ENCODE measurements at regions not wholly inside any gene's neighbourhood (a gene's known extent, or its start where the extent isn't known, plus 50 kb on each side); places are given as distances from the start of the nearest gene placed in this dataset.
A peak's percentile ranks its signal among the peaks of the same experiment; 100 is the strongest.

DNA sequence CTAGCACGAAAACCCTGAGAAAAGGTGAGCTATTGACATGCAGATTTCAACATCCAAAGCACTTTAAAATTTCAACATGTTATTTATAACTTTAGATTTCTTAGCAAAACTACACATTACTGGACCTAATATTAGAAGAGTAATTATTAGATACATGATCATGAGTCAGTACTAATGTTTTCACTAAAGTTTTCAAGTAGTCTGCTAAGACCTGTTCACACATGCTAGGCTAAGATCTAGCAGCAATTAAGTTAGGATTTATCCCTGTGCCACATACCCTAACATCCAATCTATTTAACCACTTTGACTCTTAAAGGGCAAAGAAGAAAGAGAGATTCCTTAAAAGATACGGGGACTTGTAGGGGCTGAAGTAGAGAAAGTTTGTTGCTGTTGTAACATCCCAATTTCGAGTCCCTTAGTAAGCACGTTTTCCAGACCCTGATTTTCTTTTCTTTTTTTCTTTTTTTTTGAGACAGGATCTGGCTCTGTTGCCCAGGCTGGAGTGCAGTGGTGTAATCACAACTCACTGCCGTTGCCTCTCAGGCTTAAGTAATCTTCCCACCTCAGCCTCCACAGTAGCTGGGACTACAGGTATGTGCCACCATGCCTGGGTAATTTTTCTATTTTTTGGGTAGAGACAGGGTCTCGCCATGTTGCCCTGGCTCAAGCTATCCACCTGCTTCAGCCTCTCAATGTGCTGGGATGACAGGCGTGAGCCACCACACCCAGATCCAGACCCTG is 102.5 kb upstream of the ATF7IP start:
- no peak for TF ChIP-seq EZH2 (IDR thresholded peaks at IDR 0.05)
- no peak for TF ChIP-seq POLR2AphosphoS5 (IDR thresholded peaks at IDR 0.05; ENCODE audit: borderline replicate concordance, low read depth, low read length)
- no peak for TF ChIP-seq FOXP2 (optimal IDR thresholded peaks at IDR 0.05; ENCODE audit: control extremely low read depth, extremely low read length, insufficient read depth)
- no peak for DNase-seq (ENCODE audit: low read depth, low spot score)
- H3K27ac ChIP-seq, result no peak overlapping the region
- H3K4me3 ChIP-seq, result no peak overlapping the region
- no peak overlapping the region for H3K9ac ChIP-seq (ENCODE audit: insufficient read length)
- peaks cover 3% of the 10 kb centered on the region; the same call in 1 of the 2 replicates for H3K36me3 ChIP-seq (ENCODE audit: insufficient read depth, low read length)
- peaks cover 17% of the 10 kb centered on the region; the same call in 1 of the 2 replicates for H3K9me3 ChIP-seq (ENCODE audit: low read depth, low read length)

DNA sequence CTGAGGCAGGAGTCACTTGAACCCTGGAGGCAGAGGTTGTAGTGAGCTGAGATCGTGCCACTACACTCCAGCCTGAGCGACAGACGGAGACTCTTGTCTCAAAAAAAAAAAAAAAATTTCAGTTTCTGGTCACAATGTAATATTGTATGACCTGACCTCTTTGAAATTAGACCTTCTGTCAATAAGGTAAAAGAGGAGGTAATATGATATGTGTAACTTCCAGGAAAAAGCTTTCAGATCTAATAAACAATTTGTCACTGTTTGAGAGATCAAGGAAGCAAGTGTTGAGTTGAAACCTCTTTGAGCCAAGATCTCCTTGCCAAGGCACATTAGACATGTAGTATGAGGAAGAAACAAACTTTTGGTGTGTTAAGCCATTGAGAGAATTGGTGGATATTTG is 101.7 kb upstream of the ATF7IP start:
- 0 out of 2 replicates have a peak overlapping the region, but pooled peaks have one; percentile 94 for H3K27ac ChIP-seq
- no peak overlapping the region for H3K9ac ChIP-seq (ENCODE audit: insufficient read length)
- no peak for DNase-seq (ENCODE audit: low read depth, low spot score)
- H3K36me3 ChIP-seq (ENCODE audit: insufficient read depth, low read length), result peaks cover 3% of the 10 kb centered on the region; the same call in 1 of the 2 replicates
- TF ChIP-seq FOXP2 (optimal IDR thresholded peaks at IDR 0.05; ENCODE audit: control extremely low read depth, extremely low read length, insufficient read depth) (no peak), EZH2 (IDR thresholded peaks at IDR 0.05) (no peak), POLR2AphosphoS5 (IDR thresholded peaks at IDR 0.05; ENCODE audit: borderline replicate concordance, low read depth, low read length) (no peak)
- no peak overlapping the region for H3K4me3 ChIP-seq
- peaks cover 17% of the 10 kb centered on the region; the same call in 1 of the 2 replicates for H3K9me3 ChIP-seq (ENCODE audit: low read depth, low read length)

DNA sequence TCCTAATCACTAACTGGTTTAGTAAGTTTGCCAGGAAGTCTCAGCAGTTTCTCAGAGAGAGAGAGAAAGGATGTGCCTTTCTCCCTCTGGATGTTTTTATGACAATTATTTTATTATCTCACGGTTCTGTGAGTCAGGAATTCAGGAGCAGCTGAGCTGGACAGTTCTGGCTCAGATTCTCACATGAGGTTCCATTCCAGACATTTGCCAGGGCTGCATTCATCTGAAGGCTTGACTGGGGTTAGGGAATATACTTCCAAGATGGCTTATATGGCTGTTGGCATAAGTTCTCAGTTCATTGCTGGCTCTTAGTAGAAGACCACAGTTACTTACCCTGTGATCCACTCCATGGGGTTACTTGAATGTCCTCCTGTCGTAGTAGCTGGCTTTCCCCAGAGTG is 101.2 kb upstream of the ATF7IP start:
- Histone ChIP-seq H3K27ac (peak overlapping the region; percentile 94), H3K9me3 (ENCODE audit: low read depth, low read length) (peaks cover 17% of the 10 kb centered on the region; the same call in 1 of the 2 replicates), H3K9ac (ENCODE audit: insufficient read length) (no peak overlapping the region), H3K4me3 (0 out of 2 replicates have a peak overlapping the region, but pooled peaks have one; percentile 25), H3K36me3 (ENCODE audit: insufficient read depth, low read length) (peaks cover 3% of the 10 kb centered on the region; the same call in 1 of the 2 replicates)
- no peak for DNase-seq (ENCODE audit: low read depth, low spot score)
- TF ChIP-seq EZH2 (IDR thresholded peaks at IDR 0.05), result no peak
- TF ChIP-seq POLR2AphosphoS5 (IDR thresholded peaks at IDR 0.05; ENCODE audit: borderline replicate concordance, low read depth, low read length), result no peak
- TF ChIP-seq FOXP2 (optimal IDR thresholded peaks at IDR 0.05; ENCODE audit: control extremely low read depth, extremely low read length, insufficient read depth), result no peak

GRCh38 chr12:14264778-14265177 is 100.7 kb upstream of the ATF7IP start:
- TF ChIP-seq EZH2 (IDR thresholded peaks at IDR 0.05) (no peak), POLR2AphosphoS5 (IDR thresholded peaks at IDR 0.05; ENCODE audit: borderline replicate concordance, low read depth, low read length) (peak; percentile 49; the same call in 1 of the 2 replicates)
- peak; percentile 98 for DNase-seq (ENCODE audit: low read depth, low spot score)
- Histone ChIP-seq H3K9me3 (ENCODE audit: low read depth, low read length) (peaks cover 13% of the 10 kb centered on the region; the same call in 1 of the 2 replicates), H3K9ac (ENCODE audit: insufficient read length) (no peak overlapping the region), H3K36me3 (ENCODE audit: insufficient read depth, low read length) (peaks cover under 1% of the 10 kb centered on the region; the same call in 1 of the 2 replicates), H3K27ac (peak overlapping the region; percentile 94), H3K4me3 (0 out of 2 replicates have a peak overlapping the region, but pooled peaks have one; percentile 25)

DNA sequence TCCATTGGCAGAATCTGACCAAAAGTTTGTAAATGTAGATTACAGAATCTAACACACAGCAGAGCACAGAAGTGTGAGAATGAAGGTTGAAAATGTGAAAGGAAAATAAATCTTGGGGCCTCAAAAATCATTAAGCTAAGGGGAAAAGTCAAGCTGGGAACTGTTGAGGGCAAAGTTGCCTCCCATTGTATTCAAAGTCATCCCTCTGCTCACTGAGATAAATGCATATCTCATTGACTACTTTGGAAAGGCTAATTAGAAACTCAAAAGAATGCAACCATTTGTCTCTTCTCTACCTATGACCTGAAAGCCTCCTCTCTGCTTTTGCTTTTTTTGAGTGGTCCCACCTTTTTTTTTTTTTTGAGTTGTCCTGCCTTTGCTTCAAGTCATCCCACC is 97.4 kb upstream of the ATF7IP start:
- H3K9me3 ChIP-seq (ENCODE audit: low read depth, low read length), result peaks cover 9% of the 10 kb centered on the region; the same call in 1 of the 2 replicates
- no peak overlapping the region for H3K27ac ChIP-seq
- DNase-seq (ENCODE audit: low read depth, low spot score), result no peak
- no peaks in the 10 kb centered on the region for H3K36me3 ChIP-seq (ENCODE audit: insufficient read depth, low read length)
- no peak overlapping the region for H3K4me3 ChIP-seq
- no peak for TF ChIP-seq FOXP2 (optimal IDR thresholded peaks at IDR 0.05; ENCODE audit: control extremely low read depth, extremely low read length, insufficient read depth)
- no peak for TF ChIP-seq EZH2 (IDR thresholded peaks at IDR 0.05)
- no peak for TF ChIP-seq POLR2AphosphoS5 (IDR thresholded peaks at IDR 0.05; ENCODE audit: borderline replicate concordance, low read depth, low read length)
- H3K9ac ChIP-seq (ENCODE audit: insufficient read length), result no peak overlapping the region

DNA sequence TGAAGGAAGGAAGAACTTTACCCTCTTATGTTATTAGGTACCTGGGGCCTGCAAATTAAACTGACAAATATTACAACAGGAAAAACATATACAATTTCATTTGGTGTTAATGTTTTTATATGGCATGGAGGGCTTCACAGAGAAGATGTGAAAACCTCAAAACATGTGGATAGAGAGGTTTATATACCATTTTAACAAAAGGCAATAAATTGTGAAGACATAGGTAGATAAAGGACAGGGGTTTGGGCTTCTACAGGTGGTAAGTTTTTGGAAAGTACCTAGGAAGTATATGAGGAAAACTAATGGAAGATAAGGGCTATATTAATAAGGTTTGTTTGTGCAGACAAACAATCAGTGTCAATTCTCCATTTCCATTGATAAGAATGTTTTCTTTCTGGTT is 95.1 kb upstream of the ATF7IP start:
- TF ChIP-seq POLR2AphosphoS5 (IDR thresholded peaks at IDR 0.05; ENCODE audit: borderline replicate concordance, low read depth, low read length) (no peak), FOXP2 (optimal IDR thresholded peaks at IDR 0.05; ENCODE audit: control extremely low read depth, extremely low read length, insufficient read depth) (no peak), EZH2 (IDR thresholded peaks at IDR 0.05) (no peak)
- H3K4me3 ChIP-seq, result no peak overlapping the region
- H3K9ac ChIP-seq (ENCODE audit: insufficient read length), result no peak overlapping the region
- no peak overlapping the region for H3K27ac ChIP-seq
- DNase-seq (ENCODE audit: low read depth, low spot score), result no peak
- no peaks in the 10 kb centered on the region for H3K36me3 ChIP-seq (ENCODE audit: insufficient read depth, low read length)
- H3K9me3 ChIP-seq (ENCODE audit: low read depth, low read length), result no peaks in the 10 kb centered on the region

DNA sequence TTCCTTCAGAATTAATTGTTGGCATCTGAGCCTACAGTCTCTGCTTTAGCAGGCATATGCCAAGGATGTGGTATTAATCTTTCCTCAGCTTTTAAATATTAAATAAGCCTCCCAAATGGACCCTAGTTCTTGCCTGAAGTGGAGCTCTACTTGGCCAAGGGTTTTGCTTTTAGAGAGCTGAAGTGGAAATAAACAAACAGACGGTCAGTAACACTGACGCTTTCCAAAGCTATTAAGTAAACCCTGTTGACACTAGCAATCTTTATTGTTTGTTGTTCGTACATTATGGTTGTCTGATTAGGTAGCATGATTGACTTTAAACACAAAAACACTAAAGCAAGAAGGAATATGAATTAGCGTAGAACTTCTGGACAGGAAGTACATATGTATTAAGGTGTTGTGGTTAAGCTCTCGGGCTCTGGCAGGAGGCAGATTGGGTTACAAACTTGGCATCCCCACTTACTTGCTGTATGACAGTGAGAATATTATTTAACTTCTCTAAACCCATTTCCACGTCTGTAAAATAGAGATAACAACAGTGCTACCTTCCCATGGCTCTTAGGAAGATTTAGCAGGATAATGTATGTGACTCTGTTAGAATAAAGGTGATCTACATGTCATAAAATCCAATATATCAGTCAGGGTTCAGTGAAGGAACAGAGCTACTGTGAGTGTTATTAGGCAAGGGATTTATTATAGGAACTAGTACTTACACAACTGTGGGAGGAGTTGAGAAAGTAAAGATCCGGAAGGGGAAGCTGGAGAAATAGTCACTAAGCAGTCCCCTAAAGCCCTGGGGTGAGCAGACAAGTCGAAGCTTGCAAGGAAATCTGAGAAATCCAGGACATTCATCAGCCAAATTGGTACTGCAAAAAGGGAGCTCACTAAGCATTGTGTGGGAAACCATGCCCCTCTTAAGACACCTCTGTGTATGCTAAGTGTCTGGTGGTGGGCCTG is 92.2 kb upstream of the ATF7IP start:
- TF ChIP-seq EZH2 (IDR thresholded peaks at IDR 0.05) (no peak), POLR2AphosphoS5 (IDR thresholded peaks at IDR 0.05; ENCODE audit: borderline replicate concordance, low read depth, low read length) (no peak), FOXP2 (optimal IDR thresholded peaks at IDR 0.05; ENCODE audit: control extremely low read depth, extremely low read length, insufficient read depth) (no peak)
- H3K9ac ChIP-seq (ENCODE audit: insufficient read length), result no peak overlapping the region
- H3K27ac ChIP-seq, result no peak overlapping the region
- no peak for DNase-seq (ENCODE audit: low read depth, low spot score)
- no peak overlapping the region for H3K4me3 ChIP-seq
- no peaks in the 10 kb centered on the region for H3K36me3 ChIP-seq (ENCODE audit: insufficient read depth, low read length)
- no peaks in the 10 kb centered on the region for H3K9me3 ChIP-seq (ENCODE audit: low read depth, low read length)

- Histone ChIP-seq H3K9me3 (ENCODE audit: low read depth, low read length) (no peaks in the 10 kb centered on the region), H3K4me3 (no peak overlapping the region), H3K9ac (ENCODE audit: insufficient read length) (no peak overlapping the region), H3K27ac (no peak overlapping the region), H3K36me3 (ENCODE audit: insufficient read depth, low read length) (no peaks in the 10 kb centered on the region)
- TF ChIP-seq POLR2AphosphoS5 (IDR thresholded peaks at IDR 0.05; ENCODE audit: borderline replicate concordance, low read depth, low read length) (no peak), FOXP2 (optimal IDR thresholded peaks at IDR 0.05; ENCODE audit: control extremely low read depth, extremely low read length, insufficient read depth) (no peak), EZH2 (IDR thresholded peaks at IDR 0.05) (no peak)
- DNase-seq (ENCODE audit: low read depth, low spot score), result no peak
Measured at GRCh38 chr12:14273913-14274311, 91.6 kb upstream of the ATF7IP start.
